ENCODE measurements at regions not wholly inside any gene's neighbourhood (a gene's known extent, or its start where the extent isn't known, plus 50 kb on each side); places are given as distances from the start of the nearest gene placed in this dataset.

DNA sequence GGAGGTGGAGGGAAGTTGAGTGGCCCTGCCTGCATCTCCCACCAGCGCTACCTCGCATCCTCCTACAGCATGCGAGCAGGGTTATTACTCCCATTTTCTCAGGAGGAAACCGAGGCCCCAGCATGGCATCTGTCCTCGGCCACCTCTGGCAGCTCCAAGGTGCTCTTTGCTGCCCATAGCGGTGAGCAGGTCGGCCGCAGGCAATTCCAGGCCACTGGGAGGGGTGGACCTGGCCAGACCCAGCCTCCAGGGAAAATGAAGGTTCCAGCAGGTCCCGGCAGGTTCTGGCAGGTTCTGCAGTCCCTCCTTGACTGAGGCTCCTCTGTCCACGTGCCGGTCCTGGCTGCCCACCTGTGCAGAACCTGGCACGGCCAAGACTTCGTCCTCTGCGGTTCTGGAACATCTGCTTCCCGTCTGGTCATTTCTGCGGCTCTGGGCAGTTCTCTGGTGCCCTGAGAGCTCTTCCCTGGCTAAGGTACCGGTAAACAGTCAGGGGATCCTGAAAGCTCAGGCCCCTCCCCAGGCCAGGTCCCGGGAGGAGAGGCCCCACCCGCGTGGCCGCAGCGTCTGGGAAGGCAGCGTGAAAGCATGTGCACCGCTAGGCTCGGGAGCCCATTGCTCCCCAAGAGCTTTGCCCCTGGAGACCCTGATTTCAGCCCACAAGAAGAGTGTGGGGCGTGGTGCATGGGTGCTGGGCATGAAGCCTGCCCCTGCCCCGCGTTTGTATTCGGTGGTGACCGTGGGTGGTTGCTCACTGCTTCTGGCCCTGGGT, 112.0 kb upstream of the ADRA2C start:
- in situ Hi-C loops (cut with HindIII; ENCODE audit: low sequenced_read_pairs) = no loop called here

DNA sequence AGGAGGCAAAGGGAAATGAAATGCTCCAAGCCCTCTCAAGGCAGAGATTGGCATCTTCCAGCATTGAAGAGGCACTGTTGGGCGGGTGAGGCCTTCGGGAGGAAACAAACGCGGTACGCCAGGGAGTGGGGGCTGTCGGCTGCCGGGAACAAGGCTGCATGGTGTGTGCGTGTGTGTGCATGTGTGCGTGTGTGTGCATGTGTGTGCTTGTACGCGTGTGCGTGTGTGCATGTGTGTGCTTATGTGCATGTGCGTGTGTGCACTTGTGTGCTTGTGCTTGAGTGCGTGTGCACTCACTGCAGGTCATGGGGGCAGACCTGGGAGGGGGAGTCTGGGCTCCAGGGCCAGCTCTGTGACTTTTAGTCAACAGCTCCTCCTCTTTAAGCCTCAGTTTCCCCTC, 113.6 kb upstream of the ADRA2C start:
- in situ Hi-C loops (cut with HindIII; ENCODE audit: low sequenced_read_pairs) = no loop called here

GRCh38 chr4:3651267-3651845, 114.8 kb upstream of the ADRA2C start:
- in situ Hi-C loops (cut with HindIII; ENCODE audit: low sequenced_read_pairs) = no loop called here

- in situ Hi-C loops (cut with HindIII; ENCODE audit: low sequenced_read_pairs) = no loop called here
Measured at GRCh38 chr4:3649491-3649890, 116.7 kb upstream of the ADRA2C start.

GRCh38 chr4:3648731-3649130, 116.5 kb upstream of the LRPAP1 start:
- in situ Hi-C loops (cut with HindIII; ENCODE audit: low sequenced_read_pairs) = no loop called here

- in situ Hi-C loops (cut with HindIII; ENCODE audit: low sequenced_read_pairs) = no loop called here
Measured at GRCh38 chr4:3648195-3648594, 116.0 kb upstream of the LRPAP1 start.

- in situ Hi-C loops (cut with HindIII; ENCODE audit: low sequenced_read_pairs) = no loop called here
Measured at GRCh38 chr4:3647421-3647820, 115.2 kb upstream of the LRPAP1 start.

DNA sequence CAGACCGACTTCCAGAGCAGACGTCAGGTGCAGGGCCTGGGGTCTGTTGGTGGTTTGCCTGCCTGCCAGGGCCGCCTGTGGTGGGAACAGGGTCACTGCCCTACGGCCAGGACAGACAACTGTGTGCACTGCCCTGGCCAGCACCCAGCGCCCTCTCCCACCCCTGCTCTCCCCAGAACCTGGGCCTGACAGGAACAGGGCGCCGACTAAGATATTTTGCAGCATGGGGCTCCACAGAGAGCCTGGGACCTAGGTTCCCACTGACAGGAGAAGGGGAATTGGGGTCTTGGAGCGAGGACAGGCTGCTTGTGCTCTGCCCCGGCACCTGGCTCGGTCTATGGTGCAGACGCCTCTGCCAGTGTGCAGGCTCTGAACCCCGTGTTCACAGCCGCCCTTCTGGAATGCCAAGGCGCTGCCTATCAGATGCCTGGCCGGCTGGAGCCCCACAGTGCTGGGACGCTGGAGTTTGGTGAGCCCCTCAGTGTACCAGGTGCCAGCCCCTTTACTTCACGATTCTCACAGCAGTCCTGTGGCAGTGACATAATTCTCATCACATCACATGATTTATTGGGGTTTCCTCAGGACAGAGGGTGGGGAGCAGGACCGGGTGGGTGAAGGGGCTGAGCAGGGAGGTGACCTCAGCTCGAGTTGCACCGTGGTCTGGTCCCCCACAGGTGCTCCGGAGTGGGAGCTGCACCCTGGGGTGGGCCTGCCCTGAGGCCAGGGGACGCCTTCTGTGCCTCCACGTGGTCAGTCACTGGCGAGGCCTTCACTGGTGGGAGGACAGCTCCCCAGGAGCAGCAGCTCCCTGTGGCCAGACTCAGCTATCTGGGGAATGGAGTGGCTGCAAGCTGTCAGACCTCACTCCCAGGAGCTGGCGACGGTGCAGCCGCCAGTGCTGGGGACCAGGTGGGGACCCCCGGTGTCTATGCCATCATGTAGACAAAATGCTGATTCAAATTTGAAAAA, 113.8 kb upstream of the LRPAP1 start:
- in situ Hi-C loops (cut with HindIII; ENCODE audit: low sequenced_read_pairs) = no loop called here

DNA sequence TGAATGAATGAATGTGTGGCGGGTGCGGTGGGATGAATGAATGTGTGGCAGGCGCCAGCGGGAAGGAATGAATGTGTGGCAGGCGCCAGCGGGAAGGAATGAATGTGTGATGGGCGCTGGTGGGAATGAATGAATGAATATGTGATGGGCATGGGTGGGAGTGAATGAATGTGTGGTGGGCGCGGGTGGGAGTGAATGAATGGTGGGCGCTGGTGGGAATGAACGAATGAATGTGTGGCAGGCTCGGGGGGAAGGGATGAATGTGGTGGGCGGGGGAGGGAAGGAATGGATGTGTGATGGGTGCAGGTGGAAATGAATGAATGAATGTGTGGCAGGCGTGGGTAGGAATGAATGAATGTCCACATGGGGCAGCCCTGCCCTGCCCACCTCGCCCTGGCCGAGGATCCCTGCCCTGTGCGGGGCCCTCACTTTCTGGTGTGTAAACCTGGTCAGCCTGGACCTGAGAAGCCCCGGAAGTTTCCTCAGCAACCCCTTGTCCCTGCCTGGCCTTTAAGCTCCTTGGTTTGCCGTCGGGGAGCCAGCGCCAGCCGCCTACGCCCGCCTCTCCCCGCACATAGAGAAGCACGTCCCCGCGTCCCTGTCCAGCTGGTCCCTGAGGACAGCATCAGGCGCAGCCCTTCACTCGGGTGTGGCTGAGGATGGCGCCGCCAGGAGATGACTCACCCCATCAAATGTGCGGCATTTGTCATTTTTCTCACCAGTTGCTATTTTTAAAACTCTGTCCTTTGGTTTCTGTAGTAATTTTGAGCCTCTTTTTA, 112.8 kb upstream of the LRPAP1 start:
- in situ Hi-C loops (cut with HindIII; ENCODE audit: low sequenced_read_pairs) = no loop called here

- in situ Hi-C loops (cut with HindIII; ENCODE audit: low sequenced_read_pairs) = no loop called here
Measured at GRCh38 chr4:3643518-3644433, 111.6 kb upstream of the LRPAP1 start.

- in situ Hi-C loops (cut with HindIII; ENCODE audit: low sequenced_read_pairs) = no loop called here
Measured at GRCh38 chr4:3642806-3643517, 110.7 kb upstream of the LRPAP1 start.

DNA sequence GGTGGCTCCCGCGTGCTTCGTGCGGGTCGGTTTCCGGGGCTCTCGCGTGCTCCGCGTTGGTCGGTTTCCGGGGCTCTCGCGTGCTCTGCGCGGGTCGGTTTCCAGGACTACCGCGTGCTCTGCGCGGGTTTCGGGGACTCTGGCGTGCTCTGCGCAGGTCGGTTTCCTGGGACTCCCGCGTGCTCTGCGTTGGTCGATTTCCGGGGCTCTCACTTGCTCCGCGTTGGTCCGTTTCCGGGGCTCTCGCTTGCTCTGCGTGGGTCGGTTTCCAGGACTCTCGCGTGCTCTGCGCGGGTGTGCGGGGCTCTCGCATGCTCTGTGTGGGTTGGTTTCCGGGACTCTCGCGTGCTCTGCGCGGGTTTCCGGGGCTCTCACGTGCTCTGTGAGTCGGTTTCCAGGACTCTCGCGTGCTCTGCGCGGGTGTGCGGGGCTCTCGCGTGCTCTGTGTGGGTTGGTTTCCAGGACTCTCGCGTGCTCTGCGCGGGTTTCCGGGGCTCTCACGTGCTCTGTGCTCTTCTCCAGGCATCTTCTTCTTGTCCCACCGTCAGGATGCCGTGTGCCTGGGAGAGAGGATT, 109.9 kb upstream of the LRPAP1 start:
- in situ Hi-C loops (cut with HindIII; ENCODE audit: low sequenced_read_pairs) = no loop called here

DNA sequence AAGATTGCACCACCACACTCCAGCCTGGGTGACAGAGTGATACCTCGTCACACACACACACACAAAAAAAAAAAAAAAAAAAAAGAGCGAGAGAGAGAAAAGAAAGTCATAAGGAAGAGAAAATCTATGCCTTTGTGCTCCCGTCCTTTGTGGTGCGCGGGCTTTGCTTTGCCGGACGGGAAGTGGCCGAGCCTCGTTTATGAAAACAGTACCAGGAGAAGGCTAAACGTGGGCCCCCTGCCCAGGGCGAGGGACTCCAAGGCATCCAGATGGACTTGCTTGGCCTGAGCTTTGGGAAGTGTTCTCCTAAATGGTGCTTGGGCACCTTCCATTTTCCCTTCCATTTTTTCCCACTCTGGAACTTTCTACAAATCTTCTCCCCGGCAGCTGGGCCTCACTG, 109.3 kb upstream of the LRPAP1 start:
- in situ Hi-C loops (cut with HindIII; ENCODE audit: low sequenced_read_pairs) = no loop called here

- in situ Hi-C loops (cut with HindIII; ENCODE audit: low sequenced_read_pairs) = no loop called here
Measured at GRCh38 chr4:3640587-3640962, 108.4 kb upstream of the LRPAP1 start.

DNA sequence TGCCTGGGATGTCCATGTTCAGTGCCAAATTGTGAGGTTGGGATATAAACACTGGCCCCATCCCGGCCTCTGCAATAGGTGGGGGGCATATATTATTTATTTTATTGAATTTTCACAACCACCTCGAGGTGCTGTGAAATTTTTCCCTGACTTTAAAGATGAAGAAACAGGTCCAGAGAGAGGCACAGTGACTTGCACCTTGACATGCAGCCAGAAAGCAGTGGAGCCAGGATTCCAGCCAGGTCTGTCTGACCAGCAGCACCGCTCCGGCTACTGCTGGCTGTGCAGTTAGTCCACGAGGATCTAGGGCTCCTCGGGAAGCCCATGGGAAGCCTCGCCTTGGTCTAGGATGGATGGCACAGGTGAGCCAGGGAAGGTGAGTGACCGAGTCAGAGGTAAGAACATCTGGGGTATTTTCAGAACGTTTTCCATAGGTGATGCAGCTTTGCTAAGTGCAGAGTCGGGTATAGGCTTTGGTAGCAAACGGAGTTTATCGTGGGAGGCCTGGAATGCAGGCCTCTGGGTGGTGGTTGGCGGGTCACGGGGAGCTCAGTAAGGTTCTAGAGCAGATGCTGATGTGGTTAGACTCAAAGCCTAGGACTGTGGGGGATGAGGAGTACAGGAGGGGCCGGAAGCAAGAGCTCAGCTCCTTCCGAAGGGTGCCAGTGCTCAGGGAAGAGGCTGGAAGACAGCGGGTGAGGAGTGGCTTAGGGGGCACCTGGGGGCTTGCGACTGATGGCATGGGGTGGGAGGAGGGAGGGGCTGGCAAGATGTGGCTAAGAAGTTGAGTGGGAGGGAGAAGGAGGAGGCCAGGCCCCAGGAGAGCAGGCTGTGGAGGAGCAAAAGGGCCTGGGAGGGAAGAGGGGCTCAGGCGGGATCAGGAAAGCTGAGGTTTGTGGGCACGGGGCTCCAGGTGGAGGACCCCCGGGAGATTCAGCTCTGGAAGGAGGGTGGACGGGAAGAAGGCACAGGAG, 107.7 kb upstream of the LRPAP1 start:
- in situ Hi-C loops (cut with HindIII; ENCODE audit: low sequenced_read_pairs) = no loop called here

DNA sequence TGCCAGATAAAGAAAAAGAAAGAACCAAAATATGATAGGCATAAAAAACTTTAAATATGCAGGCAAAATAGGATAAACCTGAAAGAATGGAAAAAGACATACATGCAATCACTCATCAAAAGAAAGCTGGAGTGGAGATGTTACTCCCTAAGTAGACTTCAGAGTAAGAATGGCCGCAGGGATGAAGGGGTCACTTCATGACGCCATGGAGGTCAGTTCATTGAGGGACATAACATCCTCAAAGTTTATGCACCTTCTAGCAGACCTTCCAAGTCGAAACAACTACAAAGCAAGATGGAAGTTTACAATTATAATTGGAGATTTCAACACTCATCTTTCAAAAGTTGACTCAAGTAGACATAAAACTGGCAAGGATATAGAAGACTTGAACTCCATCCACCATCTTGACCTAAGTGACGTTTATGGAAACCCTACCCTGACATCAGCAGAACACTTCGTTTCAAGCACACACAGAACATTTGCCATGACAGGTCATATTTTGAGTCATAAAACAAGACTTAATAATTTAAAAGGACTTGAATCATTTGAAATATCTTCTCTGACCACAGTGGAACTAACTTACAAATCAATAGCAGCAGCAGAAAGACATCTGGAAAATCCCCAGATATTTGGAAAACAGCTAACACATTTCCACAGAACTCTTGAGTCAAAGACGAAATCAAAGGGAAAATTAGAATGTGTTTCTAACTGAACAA, 106.0 kb upstream of the LRPAP1 start:
- in situ Hi-C loops (cut with HindIII; ENCODE audit: low sequenced_read_pairs) = no loop called here

Measured in endothelial cell of hepatic sinusoid (primary cell).